Suprapubic skin (tissue), 4 donors: ENCODE measurements at regions not wholly inside any gene's neighbourhood (a gene's known extent, or its start where the extent isn't known, plus 50 kb on each side); places are given as distances from the start of the nearest gene placed in this dataset.

Source experiments
- DNase-seq, 2 donors: peaks; one replicate each; pipeline ENCODE4 v3.0.0-alpha.2; 2019; ENCODE audit warnings: low spot score in 2 of 2
- H3K27ac ChIP-seq: fragments of 200-600 bp; sonication (generic); one replicate; pipeline ENCODE4 v1.5.1; 2019
- H3K27me3 ChIP-seq: fragments of 200-600 bp; sonication (generic); one replicate; pipeline ENCODE4 v1.5.1; 2019
- H3K36me3 ChIP-seq: fragments of 200-600 bp; sonication (generic); one replicate; pipeline ENCODE4 v1.5.1; 2019
- H3K4me1 ChIP-seq: fragments of 200-600 bp; sonication (generic); one replicate; pipeline ENCODE4 v1.5.1; 2019
- H3K4me3 ChIP-seq: fragments of 200-600 bp; sonication (generic); one replicate; pipeline ENCODE4 v1.5.1; 2019; ENCODE audit warnings: mild to moderate bottlenecking
- H3K9me3 ChIP-seq: fragments of 200-600 bp; sonication (generic); one replicate; pipeline ENCODE4 v1.5.1; 2019
- CTCF ChIP-seq, 2 donors: fragments of 200-600 bp in 1 of 2; fragments of 450-650 bp in 1 of 2; sonication (generic) in 1 of 2; IDR thresholded peaks; one replicate each; pipeline ENCODE4 v1.5.1; 2016 to 2019; ENCODE audit warnings: antibody characterized with exemption in 2 of 2, mild to moderate bottlenecking in 1 of 2, moderate library complexity in 1 of 2
- EP300 ChIP-seq: sonication (generic); formaldehyde crosslinking; IDR thresholded peaks from one replicate; pipeline ENCODE4 v1.6.1; 2017; ENCODE audit warnings: antibody characterized with exemption
- POLR2A ChIP-seq, 2 donors: fragments of 450-650 bp; IDR thresholded peaks; one replicate each; pipeline ENCODE4 v1.6.1; 2017; ENCODE audit warnings: antibody characterized with exemption in 2 of 2, mild to moderate bottlenecking in 2 of 2, moderate library complexity in 2 of 2
- POLR2AphosphoS5 ChIP-seq, 3 donors: sonication (generic); formaldehyde crosslinking; IDR thresholded peaks; one replicate each; pipeline ENCODE4 v1.6.1; 2017; ENCODE audit warnings: antibody characterized with exemption in 3 of 3
- WGBS: methylation state at CpG from one replicate; pipeline ENCODE4 v1.1.5; 2018; 5-methylcytosine and 5-hydroxymethylcytosine counted together

GRCh38 chr17:72206376-72206775 lies 85.6 kb downstream of the SOX9 start:
- H3K4me3 ChIP-seq = no peak overlapping the region
- H3K36me3 ChIP-seq = no peaks in the 10 kb centered on the region
- H3K4me1 ChIP-seq = no peaks in the 10 kb centered on the region
- WGBS = 81% methylated on average over 4 of the region's 4 CpGs
- H3K27me3 ChIP-seq = peaks cover 32% of the 10 kb centered on the region
- no peaks in the 10 kb centered on the region for H3K9me3 ChIP-seq
- no peak overlapping the region for H3K27ac ChIP-seq
- TF ChIP-seq POLR2A (IDR thresholded peaks at IDR 0.05) (no peak), EP300 (no peak), POLR2AphosphoS5 (IDR thresholded peaks at IDR 0.05) (no peak), CTCF (IDR thresholded peaks at IDR 0.05) (no peak)
- no peak for DNase-seq

- no peaks in the 10 kb centered on the region for H3K4me1 ChIP-seq
- DNase-seq = no peak
- peaks cover 28% of the 10 kb centered on the region for H3K27me3 ChIP-seq
- H3K27ac ChIP-seq = no peak overlapping the region
- H3K4me3 ChIP-seq = no peak overlapping the region
- H3K36me3 ChIP-seq = no peaks in the 10 kb centered on the region
- H3K9me3 ChIP-seq = no peaks in the 10 kb centered on the region
- TF ChIP-seq POLR2AphosphoS5 (IDR thresholded peaks at IDR 0.05) = no peak
- no peak for TF ChIP-seq POLR2A (IDR thresholded peaks at IDR 0.05)
- no peak for TF ChIP-seq CTCF (IDR thresholded peaks at IDR 0.05)
- no peak for TF ChIP-seq EP300
These were observed 88.0 kb downstream of the SOX9 start for GRCh38 chr17:72208832-72209231.

GRCh38 chr17:72212041-72212440 lies 91.2 kb downstream of the SOX9 start:
- Histone ChIP-seq H3K4me1 (no peaks in the 10 kb centered on the region), H3K9me3 (no peaks in the 10 kb centered on the region), H3K4me3 (no peak overlapping the region), H3K27ac (no peak overlapping the region), H3K36me3 (no peaks in the 10 kb centered on the region), H3K27me3 (peaks cover 14% of the 10 kb centered on the region)
- TF ChIP-seq CTCF (IDR thresholded peaks at IDR 0.05) (no peak), POLR2A (IDR thresholded peaks at IDR 0.05) (no peak), EP300 (no peak), POLR2AphosphoS5 (IDR thresholded peaks at IDR 0.05) (no peak)
- 76% methylated on average over 5 of the region's 5 CpGs for WGBS
- DNase-seq = no peak

- Histone ChIP-seq H3K4me1 (peaks cover 9% of the 10 kb centered on the region), H3K36me3 (no peaks in the 10 kb centered on the region), H3K4me3 (no peak overlapping the region), H3K27ac (no peak overlapping the region), H3K9me3 (no peaks in the 10 kb centered on the region), H3K27me3 (peaks cover 35% of the 10 kb centered on the region)
- WGBS = 45% methylated on average over 2 of the region's 2 CpGs
- no peak for DNase-seq
- no peak for TF ChIP-seq POLR2A (IDR thresholded peaks at IDR 0.05)
- TF ChIP-seq POLR2AphosphoS5 (IDR thresholded peaks at IDR 0.05) = no peak
- no peak for TF ChIP-seq CTCF (IDR thresholded peaks at IDR 0.05)
- no peak for TF ChIP-seq EP300
These were observed 94.7 kb downstream of the SOX9 start for GRCh38 chr17:72215490-72215889.

GRCh38 chr17:72215928-72216327 lies 95.1 kb downstream of the SOX9 start:
- Histone ChIP-seq H3K36me3 (no peaks in the 10 kb centered on the region), H3K27me3 (peaks cover 38% of the 10 kb centered on the region), H3K27ac (no peak overlapping the region), H3K4me3 (no peak overlapping the region), H3K9me3 (no peaks in the 10 kb centered on the region), H3K4me1 (peaks cover 9% of the 10 kb centered on the region)
- WGBS = 92% methylated on average over 7 of the region's 7 CpGs
- no peak for TF ChIP-seq EP300
- DNase-seq = no peak

- DNase-seq = no peak
- Histone ChIP-seq H3K36me3 (no peaks in the 10 kb centered on the region), H3K27ac (no peak overlapping the region), H3K4me3 (peak overlapping the region; percentile 11), H3K9me3 (no peaks in the 10 kb centered on the region), H3K4me1 (peaks cover 9% of the 10 kb centered on the region), H3K27me3 (peaks cover 55% of the 10 kb centered on the region)
- 3% methylated on average over 16 of the region's 23 CpGs for WGBS
- no peak for TF ChIP-seq POLR2AphosphoS5 (IDR thresholded peaks at IDR 0.05)
- no peak for TF ChIP-seq EP300
- TF ChIP-seq CTCF (IDR thresholded peaks at IDR 0.05) = no peak
- no peak for TF ChIP-seq POLR2A (IDR thresholded peaks at IDR 0.05)
These were observed 98.5 kb downstream of the SOX9 start for GRCh38 chr17:72219137-72219823.
